ENCODE measurements at regions not wholly inside any gene's neighbourhood (a gene's known extent, or its start where the extent isn't known, plus 50 kb on each side); places are given as distances from the start of the nearest gene placed in this dataset.
A peak's percentile ranks its signal among the peaks of the same experiment; 100 is the strongest.
"Not testable (repeated sequence)": the region's sequence is repeated elsewhere in the genome, so short reads cannot be mapped to it uniquely, and the experiment has no call there.

DNA sequence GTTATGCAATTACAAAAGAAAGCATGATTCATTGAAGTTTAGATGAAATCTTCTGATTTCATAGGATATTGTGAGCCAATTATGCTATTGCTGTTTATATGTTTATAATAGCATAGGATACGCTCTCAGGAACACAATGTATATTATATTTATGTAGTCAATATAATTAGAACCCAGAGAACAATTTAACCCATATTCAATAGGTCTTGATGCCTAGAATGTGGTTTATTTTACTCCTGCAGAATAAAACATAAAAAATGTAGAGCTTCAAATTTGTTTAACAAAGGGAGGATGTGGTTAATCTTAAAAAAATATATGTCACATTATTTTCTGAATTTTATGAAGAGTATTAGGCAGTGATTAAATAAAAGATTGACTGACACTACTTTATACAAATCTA, 380.8 kb upstream of the SPRY2 start:
- Histone ChIP-seq H3K27ac (no peak overlapping the region), H3K4me3 (no peak overlapping the region), H3K4me1 (replicated peaks) (no peaks in the 10 kb centered on the region), H3K27me3 (replicated peaks) (no peaks in the 10 kb centered on the region), H3K9me3 (replicated peaks) (no peaks in the 10 kb centered on the region), H3K36me3 (no peaks in the 10 kb centered on the region)
- no peak for DNase-seq (ENCODE audit: low read depth in 1 of 2, low spot score in 2 of 2)

DNA sequence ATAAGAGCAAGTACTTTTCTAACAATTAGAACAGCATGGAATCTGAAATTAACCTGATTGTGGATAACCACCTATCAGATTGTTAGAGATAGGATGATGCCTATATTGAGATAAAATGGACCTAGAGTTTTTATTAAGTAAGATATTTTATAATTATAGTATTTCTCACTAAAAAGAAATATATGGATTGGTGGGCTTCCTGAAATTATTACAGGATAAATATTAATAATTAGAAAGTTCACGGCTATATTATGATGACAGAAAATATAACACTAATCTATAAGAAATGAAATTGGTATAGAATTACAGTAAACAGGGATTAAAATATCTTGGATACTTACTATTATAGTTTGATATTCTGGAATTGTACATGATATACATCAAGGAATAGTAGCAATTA, 378.0 kb upstream of the SPRY2 start:
- Histone ChIP-seq H3K27me3 (replicated peaks) (no peaks in the 10 kb centered on the region), H3K9me3 (replicated peaks) (no peaks in the 10 kb centered on the region), H3K4me1 (replicated peaks) (no peaks in the 10 kb centered on the region), H3K36me3 (no peaks in the 10 kb centered on the region), H3K27ac (no peak overlapping the region), H3K4me3 (no peak overlapping the region)
- DNase-seq (ENCODE audit: low read depth in 1 of 2, low spot score in 2 of 2): no peak

DNA sequence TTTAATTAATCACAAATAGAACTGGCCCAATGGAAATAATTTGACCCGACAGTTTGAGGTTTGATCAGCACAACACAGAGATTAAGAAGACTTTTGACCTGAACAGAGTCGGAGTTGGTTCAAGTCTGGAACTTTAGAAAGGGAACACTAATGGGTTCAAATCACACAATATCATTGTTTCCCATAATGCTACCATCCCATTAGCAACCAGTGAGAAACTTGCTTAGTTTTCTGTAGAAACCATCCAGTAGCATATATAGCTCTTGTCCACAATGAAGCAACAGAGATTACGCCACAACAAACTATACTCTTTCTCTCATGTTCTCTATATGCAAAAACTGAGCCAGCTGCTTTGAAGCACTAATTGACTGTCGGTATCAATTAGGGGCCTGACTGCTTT, 376.9 kb upstream of the SPRY2 start:
- no peak for DNase-seq (ENCODE audit: low read depth in 1 of 2, low spot score in 2 of 2)
- H3K4me3 ChIP-seq: no peak overlapping the region
- H3K36me3 ChIP-seq: no peaks in the 10 kb centered on the region
- H3K9me3 ChIP-seq (replicated peaks): no peaks in the 10 kb centered on the region
- H3K27me3 ChIP-seq (replicated peaks): no peaks in the 10 kb centered on the region
- no peaks in the 10 kb centered on the region for H3K4me1 ChIP-seq (replicated peaks)
- H3K27ac ChIP-seq: no peak overlapping the region

DNA sequence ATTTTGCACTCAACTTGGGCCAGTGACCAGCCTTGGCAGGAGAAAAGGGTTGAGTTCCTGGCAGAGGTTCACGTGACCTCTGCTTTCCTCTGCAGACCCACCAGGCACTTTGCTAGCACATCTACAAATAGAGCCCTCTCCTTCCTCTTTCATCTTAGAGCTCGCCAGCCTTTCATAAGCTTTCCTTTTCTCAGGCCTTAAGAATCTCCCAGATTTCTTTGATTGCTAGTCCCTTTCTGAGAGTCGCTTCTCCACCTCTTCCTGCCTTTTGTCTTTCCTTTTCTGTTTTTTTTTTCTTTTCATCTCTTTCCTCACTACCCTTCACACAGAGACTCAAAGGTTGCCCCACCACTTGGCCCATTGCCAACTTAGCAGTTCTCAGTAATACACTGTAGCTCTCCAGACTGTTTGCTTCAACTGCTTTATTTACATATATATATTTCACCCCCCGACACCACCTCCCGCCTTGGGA, 375.7 kb upstream of the SPRY2 start:
- DNase-seq (ENCODE audit: low read depth in 1 of 2, low spot score in 2 of 2): peak in 1 of 2 experiments; percentile 32
- H3K9me3 ChIP-seq (replicated peaks): no peaks in the 10 kb centered on the region
- no peak overlapping the region for H3K27ac ChIP-seq
- no peak overlapping the region for H3K4me3 ChIP-seq
- H3K4me1 ChIP-seq (replicated peaks): no peaks in the 10 kb centered on the region
- no peaks in the 10 kb centered on the region for H3K27me3 ChIP-seq (replicated peaks)
- no peaks in the 10 kb centered on the region for H3K36me3 ChIP-seq

DNA sequence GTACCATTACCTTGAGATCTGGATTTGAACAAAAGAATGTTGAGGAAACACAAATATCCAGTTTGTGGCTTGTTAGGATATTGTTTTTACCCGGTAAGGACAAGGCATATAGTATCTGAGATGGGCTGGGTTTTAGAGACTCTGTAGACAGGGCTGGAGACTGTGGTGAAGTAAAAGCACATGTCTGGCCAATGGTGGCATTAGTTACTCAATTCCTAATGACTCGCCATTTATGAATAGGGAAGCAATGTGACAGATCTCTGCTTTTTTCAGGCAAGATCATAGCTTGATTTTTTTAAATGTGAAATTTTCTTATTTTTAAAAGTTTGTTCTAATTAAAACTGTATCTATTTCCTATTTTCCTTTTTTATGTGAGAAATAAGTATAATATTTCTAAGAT, 371.1 kb upstream of the SPRY2 start:
- DNase-seq (ENCODE audit: low read depth in 1 of 2, low spot score in 2 of 2): no peak
- Histone ChIP-seq H3K4me3 (no peak overlapping the region), H3K4me1 (replicated peaks) (no peaks in the 10 kb centered on the region), H3K9me3 (replicated peaks) (peaks cover 10% of the 10 kb centered on the region), H3K27me3 (replicated peaks) (no peaks in the 10 kb centered on the region), H3K36me3 (no peaks in the 10 kb centered on the region), H3K27ac (no peak overlapping the region)

DNA sequence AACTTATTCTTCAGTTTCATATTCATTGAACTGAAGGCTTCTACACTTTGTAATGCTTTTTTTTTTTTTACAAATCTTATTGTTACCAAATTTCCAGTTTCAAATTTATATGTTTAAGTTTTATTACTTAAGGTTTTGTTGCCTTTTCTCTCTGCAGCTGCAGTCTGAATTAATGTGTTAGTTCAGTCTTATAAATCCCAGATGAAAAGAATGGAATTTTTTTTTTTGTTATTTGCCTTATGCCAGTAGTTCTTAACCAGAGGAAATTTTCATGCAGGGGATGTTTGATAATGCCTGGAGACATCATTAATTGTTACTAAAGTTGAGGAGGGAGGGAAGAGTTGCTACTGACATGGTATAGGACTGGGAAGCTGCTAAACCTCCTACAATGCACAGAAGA, 367.9 kb upstream of the SPRY2 start:
- Histone ChIP-seq H3K27me3 (replicated peaks) (no peaks in the 10 kb centered on the region), H3K4me1 (replicated peaks) (no peaks in the 10 kb centered on the region), H3K27ac (no peak overlapping the region), H3K4me3 (no peak overlapping the region), H3K36me3 (no peaks in the 10 kb centered on the region), H3K9me3 (replicated peaks) (peaks cover 21% of the 10 kb centered on the region)
- DNase-seq (ENCODE audit: low read depth in 1 of 2, low spot score in 2 of 2): no peak

DNA sequence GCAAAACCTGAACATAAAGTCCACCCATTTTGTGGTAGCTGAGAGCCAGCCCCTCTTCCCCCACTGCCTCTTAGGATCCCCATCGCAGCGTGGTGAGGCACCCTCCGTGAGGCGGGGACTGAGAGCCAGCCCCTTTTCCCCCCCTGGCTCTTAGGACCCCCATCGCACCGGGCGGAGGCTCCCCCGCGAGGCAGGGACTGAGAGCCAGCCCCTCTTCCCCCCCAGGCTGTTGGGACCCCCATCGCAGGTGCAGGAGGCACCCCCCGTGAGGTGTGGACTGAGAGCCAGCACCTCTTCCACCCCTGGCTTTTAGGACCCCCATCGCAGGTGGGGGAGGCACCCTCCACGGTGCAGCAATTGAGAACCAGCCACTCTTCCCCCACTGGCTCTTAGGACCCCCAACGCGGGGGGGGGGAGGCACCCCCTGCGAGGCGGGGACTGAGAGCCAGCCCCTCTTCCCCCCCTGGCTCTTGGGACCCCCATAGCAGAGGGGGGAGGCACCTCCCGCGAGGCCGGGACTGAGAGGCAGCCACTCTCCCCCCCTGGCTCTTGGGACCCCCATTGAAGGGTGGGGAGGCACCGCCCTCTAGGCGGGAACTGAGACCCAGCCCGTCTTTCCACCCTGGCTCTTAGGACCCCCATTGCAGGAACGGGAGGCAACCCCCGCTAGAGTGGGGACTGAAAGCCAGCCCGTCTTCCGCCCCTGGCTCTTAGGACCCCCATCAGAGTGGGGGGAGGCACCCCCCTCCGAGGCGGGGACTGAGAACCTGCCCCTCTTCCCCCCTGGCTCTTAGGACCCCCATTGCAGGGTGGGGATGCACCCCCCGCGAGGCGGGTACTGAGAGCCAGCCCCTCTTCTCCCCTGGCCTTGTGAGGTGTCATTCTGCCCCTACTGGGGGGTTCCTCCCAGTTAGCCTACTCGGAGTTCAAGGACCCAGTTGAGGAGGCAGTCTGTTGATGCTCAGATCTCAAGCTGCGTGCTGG, 366.4 kb upstream of the SPRY2 start:
- H3K27me3 ChIP-seq (replicated peaks): no peaks in the 10 kb centered on the region
- no peaks in the 10 kb centered on the region for H3K36me3 ChIP-seq
- peaks cover 24% of the 10 kb centered on the region for H3K9me3 ChIP-seq (replicated peaks)
- peak in 1 of 2 experiments; percentile 62 for DNase-seq (ENCODE audit: low read depth in 1 of 2, low spot score in 2 of 2)
- H3K4me1 ChIP-seq (replicated peaks): no peaks in the 10 kb centered on the region
- H3K4me3 ChIP-seq: no peak overlapping the region
- H3K27ac ChIP-seq: no peak overlapping the region

DNA sequence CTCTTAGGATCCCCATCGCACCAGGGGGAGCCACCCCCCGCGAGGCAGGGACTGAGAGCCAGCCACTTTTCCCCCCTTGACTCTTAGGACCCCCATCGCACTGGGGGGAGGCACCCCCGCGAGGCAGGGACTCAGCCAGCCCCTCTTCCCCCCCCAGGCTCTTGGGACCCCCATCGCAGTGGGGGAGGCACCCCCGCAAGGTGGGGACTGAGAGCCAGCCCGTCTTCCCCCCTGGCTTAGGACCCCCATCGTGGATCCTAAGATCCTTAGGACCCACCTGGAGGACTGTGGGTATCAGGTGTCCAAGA, 365.2 kb upstream of the SPRY2 start:
- no peak for DNase-seq (ENCODE audit: low read depth in 1 of 2, low spot score in 2 of 2)
- Histone ChIP-seq H3K27me3 (replicated peaks) (no peaks in the 10 kb centered on the region), H3K9me3 (replicated peaks) (peaks cover 24% of the 10 kb centered on the region), H3K27ac (no peak overlapping the region), H3K4me3 (no peak overlapping the region), H3K36me3 (no peaks in the 10 kb centered on the region), H3K4me1 (replicated peaks) (no peaks in the 10 kb centered on the region)

DNA sequence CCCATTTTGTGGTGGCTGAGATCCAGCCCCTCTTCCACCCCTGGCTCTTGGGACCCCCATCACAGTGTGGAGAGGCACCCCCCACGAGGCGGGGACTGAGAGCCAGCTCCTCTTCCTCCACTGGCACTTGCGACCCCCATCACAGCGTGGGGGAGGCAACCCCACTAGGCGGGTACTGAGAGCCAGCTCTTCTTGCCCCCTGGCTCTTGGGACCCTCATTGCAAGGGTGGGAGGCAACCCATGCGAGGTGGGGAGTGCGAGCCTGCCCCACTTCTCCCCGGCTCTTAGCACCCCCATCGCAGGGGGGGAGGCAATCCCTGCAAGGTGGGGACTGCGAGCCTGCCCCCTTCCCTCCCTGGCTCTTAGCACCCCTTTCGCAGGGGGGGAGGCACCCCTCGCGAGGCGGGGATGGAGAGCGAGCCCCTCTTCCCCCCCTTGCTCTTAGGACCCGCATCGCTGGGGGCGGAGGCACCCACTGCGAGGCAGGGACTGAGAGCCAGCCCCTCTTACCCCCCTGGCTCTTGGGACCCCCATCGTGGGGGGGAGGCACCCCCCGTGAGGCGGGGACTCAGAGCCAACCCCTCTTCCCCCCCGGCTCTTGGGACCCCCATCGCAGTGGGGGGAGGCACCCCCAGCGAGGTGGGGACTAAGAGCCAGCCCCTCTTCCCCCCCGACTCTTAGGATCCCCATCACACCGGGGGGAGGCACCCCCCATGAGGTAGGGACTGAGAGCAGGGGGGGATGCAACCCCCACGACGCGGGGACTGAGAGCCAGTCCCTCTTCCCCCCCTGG, 364.6 kb upstream of the SPRY2 start:
- Histone ChIP-seq H3K9me3 (replicated peaks) (peaks cover 24% of the 10 kb centered on the region), H3K4me1 (replicated peaks) (no peaks in the 10 kb centered on the region), H3K27me3 (replicated peaks) (no peaks in the 10 kb centered on the region), H3K27ac (no peak overlapping the region), H3K36me3 (no peaks in the 10 kb centered on the region), H3K4me3 (no peak overlapping the region)
- DNase-seq (ENCODE audit: low read depth in 1 of 2, low spot score in 2 of 2): no peak

DNA sequence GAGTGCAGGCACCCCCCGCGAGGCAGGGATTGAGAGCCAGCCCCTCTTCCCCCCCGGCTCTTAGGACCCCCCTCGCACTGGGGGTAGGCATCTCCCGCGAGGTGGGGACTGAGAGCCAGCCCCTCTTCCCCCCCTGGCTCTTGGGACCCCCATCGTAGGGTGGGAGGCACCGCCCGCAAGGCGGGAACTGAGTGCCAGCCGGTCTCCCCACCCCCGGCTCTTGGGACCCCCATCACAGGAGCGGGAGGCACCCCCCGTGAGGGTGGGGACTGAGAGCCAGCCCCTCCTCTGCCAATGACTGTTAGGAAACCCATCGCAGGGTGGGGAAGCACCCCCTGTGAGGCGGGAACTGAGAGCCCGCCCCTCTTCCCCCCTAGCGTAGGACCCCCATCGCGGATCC, 363.4 kb upstream of the SPRY2 start:
- Histone ChIP-seq H3K36me3 (no peaks in the 10 kb centered on the region), H3K4me3 (no peak overlapping the region), H3K4me1 (replicated peaks) (no peaks in the 10 kb centered on the region), H3K27me3 (replicated peaks) (no peaks in the 10 kb centered on the region), H3K27ac (no peak overlapping the region), H3K9me3 (replicated peaks) (peaks cover 24% of the 10 kb centered on the region)
- peak in 1 of 2 experiments; percentile 59 for DNase-seq (ENCODE audit: low read depth in 1 of 2, low spot score in 2 of 2)

DNA sequence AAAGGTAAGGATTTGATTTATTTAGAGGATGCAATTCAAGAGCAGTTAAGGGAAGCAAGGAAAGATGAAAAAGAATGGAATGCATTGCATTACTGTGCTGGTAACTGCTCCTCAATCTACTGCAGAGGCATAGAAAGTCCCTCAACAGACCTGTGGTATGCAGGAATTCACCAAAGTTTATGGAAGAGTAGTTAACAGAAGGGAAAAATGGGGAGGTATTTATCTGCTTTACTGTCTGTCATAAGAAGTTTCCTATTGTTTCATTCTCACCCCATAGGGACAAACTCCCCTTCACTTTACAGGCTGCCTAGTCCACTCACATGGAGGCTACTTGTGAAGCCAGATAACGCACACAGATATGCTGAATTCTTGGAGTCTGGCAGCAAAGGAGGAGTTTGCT, 354.9 kb upstream of the SPRY2 start:
- H3K27ac ChIP-seq: no peak overlapping the region
- DNase-seq (ENCODE audit: low read depth in 1 of 2, low spot score in 2 of 2): no peak
- H3K4me1 ChIP-seq (replicated peaks): no peaks in the 10 kb centered on the region
- H3K27me3 ChIP-seq (replicated peaks): no peaks in the 10 kb centered on the region
- peaks cover 4% of the 10 kb centered on the region; the same call in 1 of the 2 replicates for H3K9me3 ChIP-seq (replicated peaks)
- H3K36me3 ChIP-seq: no peaks in the 10 kb centered on the region
- H3K4me3 ChIP-seq: no peak overlapping the region

DNA sequence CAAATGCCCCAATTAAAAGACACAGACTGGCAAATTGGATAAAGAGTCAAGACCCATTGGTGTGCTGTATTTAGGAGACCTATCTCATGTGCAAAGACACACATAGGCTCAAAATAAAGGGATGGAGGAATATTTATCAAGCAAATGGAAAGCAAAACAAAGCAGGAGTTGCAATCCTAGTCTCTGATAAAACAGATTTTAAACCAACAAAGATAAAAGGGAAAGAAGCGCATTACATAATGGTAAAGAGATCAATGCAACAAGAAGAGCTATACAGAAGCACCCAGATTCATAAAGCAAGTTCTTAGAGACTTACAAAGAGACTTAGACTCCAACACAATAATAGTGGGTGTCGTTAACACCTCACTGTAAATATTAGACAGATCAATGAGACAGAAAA, 350.9 kb upstream of the SPRY2 start:
- H3K9me3 ChIP-seq (replicated peaks): peaks cover 12% of the 10 kb centered on the region; the same call in 1 of the 2 replicates
- not testable (repeated sequence) for H3K27me3 ChIP-seq (replicated peaks); H3K4me3 ChIP-seq; H3K27ac ChIP-seq; H3K36me3 ChIP-seq; H3K4me1 ChIP-seq (replicated peaks); DNase-seq (ENCODE audit: low read depth in 1 of 2, low spot score in 2 of 2)

DNA sequence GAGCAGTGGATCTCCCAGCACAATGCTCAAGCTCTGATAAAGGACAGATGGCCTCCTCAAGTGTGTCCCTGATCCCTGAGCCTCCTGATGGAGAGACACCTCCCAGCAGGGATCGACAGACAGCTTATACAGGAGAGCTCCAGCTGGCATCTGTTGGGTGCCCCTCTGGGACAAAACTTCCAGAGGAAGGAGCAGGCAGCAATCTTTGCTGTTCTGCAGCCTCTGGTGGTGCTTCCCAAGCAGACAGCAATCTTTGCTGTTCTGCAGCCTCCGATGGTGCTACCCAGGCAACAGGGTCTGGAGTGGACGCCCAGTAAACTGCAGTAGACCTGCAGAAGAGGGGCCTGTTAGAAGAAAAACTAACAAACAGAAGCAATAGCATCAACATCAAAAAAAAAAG, 349.3 kb upstream of the SPRY2 start:
- Histone ChIP-seq H3K36me3 (no peaks in the 10 kb centered on the region), H3K9me3 (replicated peaks) (peaks cover 12% of the 10 kb centered on the region; the same call in 1 of the 2 replicates), H3K4me3 (no peak overlapping the region), H3K4me1 (replicated peaks) (no peaks in the 10 kb centered on the region), H3K27ac (no peak overlapping the region), H3K27me3 (replicated peaks) (no peaks in the 10 kb centered on the region)
- no peak for DNase-seq (ENCODE audit: low read depth in 1 of 2, low spot score in 2 of 2)

DNA sequence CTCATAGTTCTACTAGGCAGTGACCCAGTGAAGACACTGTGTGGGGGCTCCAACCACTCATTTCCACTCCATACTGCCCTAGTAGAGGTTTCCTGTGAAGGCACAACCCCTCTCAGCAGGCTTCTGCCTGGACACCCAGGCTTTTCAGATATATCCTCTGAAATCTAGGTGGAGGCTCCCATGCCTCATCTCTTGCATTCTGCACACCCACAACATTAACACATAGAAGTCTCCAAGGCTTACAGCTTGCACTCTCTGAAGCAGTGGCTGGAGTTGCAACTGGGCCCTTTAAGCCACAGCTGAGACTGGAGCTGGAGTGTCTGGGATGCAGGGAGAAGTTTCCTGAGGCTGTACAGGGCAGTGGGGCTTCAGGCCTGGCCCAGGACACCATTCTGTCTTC, 347.7 kb upstream of the SPRY2 start:
- H3K9me3 ChIP-seq (replicated peaks): peaks cover 12% of the 10 kb centered on the region; the same call in 1 of the 2 replicates
- no peaks in the 10 kb centered on the region for H3K36me3 ChIP-seq
- H3K4me1 ChIP-seq (replicated peaks): no peaks in the 10 kb centered on the region
- H3K27me3 ChIP-seq (replicated peaks): no peaks in the 10 kb centered on the region
- peak in 1 of 2 experiments; percentile 45 for DNase-seq (ENCODE audit: low read depth in 1 of 2, low spot score in 2 of 2)
- no peak overlapping the region for H3K4me3 ChIP-seq
- no peak overlapping the region for H3K27ac ChIP-seq
